HG02759 (cell line): ENCODE measurements at regions not wholly inside any gene's neighbourhood (a gene's known extent, or its start where the extent isn't known, plus 50 kb on each side); places are given as distances from the start of the nearest gene placed in this dataset.

Experiments used
- ATAC-seq: cut with Tn5 transposase; IDR thresholded peaks from one replicate; pipeline ENCODE4 v1.9.1; 2021; ENCODE audit warnings: mild to moderate bottlenecking, moderate library complexity; ENCODE audit not compliant: unreplicated experiment

DNA sequence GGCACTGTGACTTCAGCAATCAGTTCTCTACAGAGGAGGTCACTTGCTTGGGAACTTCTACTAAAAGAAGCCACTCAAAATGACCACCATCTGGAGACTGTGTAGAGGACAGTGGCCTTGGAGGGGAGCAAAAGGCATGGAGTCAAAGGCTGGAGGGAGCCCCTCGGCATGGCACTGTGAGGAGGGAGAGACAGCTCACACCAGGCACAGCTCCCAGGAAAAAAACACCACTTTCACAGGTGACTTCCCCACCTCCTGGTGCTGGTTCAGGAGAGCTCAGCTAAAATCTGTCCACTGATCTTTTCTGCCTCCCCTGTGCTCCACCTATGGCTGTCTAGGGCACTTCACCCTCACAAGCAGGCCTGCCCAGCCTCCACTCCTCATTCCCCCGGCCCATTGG lies 649.4 kb upstream of the MGMT start:
- no peak for ATAC-seq

GRCh38 chr10:128820663-128821062 lies 646.4 kb upstream of the MGMT start:
- no peak for ATAC-seq

- no peak for ATAC-seq
Observed at GRCh38 chr10:128823201-128823600, 643.8 kb upstream of the MGMT start.

GRCh38 chr10:128825626-128826025 lies 641.4 kb upstream of the MGMT start:
- no peak for ATAC-seq

DNA sequence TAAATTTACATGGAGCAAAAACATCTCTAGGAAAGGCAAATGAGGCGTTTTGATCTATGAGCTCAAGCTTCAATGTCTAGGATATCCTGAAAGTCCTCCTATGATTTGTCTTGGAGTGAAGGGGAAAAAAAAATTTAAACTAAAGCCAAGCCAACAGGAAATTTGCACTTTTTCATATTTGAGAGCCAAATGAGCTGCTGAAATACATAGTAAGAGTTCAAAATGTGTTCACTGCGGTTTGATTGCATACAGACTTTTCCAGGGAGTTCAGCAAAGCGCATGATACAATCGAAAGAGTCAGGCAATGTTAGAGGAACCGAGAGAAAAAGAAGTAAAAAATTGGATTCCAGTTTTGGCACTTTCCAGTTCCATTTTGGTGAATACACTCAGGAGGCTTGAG lies 633.4 kb upstream of the MGMT start:
- ATAC-seq, result no peak

DNA sequence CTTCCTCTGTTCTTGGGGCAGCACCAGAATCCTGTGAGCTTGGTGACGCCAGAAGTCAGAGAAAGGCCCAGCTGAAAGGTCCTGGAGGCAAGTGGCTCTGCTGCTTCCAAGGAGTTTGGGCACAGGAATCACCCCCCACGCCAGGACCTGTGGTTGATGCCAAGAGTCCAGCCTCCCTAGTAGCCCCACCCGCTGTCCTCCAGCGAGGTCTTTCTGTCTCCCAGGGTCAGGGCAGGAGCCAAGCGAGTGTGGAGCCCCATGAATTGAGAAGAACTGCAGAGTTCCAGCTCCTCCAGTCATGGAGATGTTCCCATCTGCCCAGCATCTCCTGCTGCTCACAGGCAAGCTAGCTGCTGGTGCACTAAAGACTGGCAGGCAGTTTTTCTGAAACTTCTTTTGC lies 631.7 kb upstream of the MGMT start:
- ATAC-seq, result no peak

GRCh38 chr10:128837478-128837877 lies 629.6 kb upstream of the MGMT start:
- ATAC-seq, result no peak

DNA sequence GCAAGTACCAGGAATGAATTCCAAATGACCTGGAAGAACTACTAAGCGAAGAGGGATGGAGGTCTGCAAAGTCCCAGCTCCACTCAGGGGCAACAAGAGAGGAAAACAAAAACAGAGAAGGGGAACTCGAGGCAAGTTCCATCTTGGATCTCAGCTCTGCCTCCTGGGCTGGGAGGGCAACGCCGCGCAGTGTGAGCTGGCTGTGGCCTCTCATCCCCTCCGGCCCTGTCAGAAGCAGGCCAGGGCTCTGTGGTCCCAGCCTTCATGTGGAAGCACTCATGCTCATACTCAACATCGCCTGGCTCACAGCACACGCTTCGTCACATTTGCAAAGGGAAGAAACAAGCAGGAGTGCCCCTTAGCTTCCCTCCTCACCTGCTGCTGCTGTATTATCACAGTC lies 627.9 kb upstream of the MGMT start:
- no peak for ATAC-seq

- ATAC-seq, result no peak
Observed at GRCh38 chr10:128839701-128840100, 627.3 kb upstream of the MGMT start.

GRCh38 chr10:128843972-128844371 lies 623.1 kb upstream of the MGMT start:
- no peak for ATAC-seq

DNA sequence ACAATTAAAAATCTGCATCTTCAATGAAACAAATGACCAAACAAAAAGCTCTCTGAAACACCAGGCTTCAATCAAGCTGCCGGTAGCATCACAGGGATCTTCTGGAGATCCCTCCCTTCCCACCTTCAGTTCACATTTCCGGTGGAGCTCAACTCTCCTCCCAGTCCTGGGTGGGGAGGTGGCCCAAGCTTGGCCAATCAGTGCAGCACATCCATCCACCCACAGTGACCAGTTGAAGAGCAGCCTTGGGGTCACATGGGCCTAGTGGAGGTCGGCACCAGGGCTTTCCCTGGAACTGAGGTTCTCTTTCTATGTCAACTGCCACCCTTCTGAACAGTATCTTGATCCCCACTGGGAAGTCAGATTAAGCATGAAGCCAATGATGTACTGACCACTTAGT lies 620.1 kb upstream of the MGMT start:
- no peak for ATAC-seq

GRCh38 chr10:128848810-128849209 lies 618.2 kb upstream of the MGMT start:
- ATAC-seq, result no peak

GRCh38 chr10:128850647-128851046 lies 616.4 kb upstream of the MGMT start:
- no peak for ATAC-seq

DNA sequence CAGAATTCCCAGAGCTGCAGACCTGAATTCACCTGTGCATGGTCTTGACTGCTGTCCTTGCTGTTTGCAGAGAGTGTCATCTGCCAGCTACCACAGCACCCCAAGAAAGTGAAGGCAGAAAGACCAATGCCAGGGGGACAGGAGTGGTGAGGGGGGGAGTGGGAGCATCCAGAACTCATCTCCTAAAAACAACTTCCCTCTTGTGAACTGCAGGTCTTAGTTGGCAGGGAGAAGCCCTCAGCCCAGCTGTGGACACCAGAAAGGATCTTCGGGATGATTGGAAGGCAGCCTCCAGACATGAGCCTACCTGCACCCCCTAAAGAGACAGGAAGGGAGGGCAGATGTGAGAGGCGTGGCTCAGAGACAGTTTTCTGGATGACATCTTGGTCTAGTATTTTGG lies 615.8 kb upstream of the MGMT start:
- no peak for ATAC-seq

DNA sequence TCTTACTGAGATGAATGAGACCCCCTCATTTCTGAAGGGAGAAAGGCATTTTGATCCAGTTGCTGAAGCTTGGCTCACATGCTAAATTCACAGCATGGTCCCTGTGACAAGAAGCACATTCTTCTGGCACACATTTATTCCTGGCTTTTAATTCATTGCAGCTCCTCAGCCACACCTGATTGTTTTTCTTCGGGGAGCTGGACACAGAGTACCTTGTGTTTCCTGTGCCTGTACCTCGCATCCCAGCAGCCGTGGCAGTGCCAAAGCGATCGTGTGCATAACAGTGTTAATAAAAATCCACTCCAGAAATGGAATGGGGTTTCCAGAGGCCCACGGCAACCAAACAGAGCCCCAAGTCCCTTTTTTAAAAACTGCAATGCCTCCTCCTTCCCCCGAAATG lies 615.3 kb upstream of the MGMT start:
- no peak for ATAC-seq

DNA sequence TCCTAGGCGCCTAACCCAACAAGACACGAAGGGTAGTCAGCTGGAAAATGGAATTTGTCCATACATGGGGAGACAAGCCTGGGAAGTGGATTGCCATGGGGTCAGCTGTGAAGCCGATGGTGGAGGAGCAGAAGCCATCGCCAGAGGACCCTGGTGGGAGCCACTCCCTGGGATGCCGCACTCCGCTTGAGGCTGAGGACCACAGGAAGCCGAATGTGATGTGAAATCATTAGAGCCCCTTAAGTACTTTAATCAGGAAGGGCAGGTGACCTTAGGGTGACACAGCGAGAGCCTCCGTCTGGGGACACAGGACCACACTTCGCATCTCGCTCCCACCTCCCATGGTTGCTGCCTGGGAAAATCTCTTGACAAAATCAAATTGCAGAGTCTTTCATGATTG lies 614.6 kb upstream of the MGMT start:
- ATAC-seq, result no peak

GRCh38 chr10:128852902-128853301 lies 614.1 kb upstream of the MGMT start:
- ATAC-seq, result no peak

GRCh38 chr10:128853537-128853936 lies 613.5 kb upstream of the MGMT start:
- no peak for ATAC-seq

DNA sequence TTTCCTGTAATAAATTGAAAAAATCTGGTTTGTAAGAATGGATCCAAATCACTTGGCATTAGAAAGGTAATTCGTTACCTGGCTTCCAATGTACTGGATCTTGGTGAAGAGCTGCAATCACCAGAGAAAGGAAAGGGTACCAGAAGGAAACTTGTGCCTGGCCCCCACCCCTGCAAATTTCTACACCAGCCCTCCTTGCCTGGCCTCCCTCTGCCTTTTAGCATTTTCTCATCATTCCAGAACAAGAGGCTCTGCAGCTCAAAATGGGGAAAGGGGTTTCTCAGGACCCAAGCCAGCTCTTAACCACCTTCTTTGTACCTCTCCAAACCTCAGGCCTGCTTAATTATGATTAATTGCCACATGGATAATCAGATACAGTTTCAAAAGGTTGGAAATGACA lies 612.8 kb upstream of the MGMT start:
- ATAC-seq, result no peak

GRCh38 chr10:128854963-128855362 lies 612.1 kb upstream of the MGMT start:
- no peak for ATAC-seq

- no peak for ATAC-seq
Observed at GRCh38 chr10:128855618-128856428, 611.2 kb upstream of the MGMT start.

DNA sequence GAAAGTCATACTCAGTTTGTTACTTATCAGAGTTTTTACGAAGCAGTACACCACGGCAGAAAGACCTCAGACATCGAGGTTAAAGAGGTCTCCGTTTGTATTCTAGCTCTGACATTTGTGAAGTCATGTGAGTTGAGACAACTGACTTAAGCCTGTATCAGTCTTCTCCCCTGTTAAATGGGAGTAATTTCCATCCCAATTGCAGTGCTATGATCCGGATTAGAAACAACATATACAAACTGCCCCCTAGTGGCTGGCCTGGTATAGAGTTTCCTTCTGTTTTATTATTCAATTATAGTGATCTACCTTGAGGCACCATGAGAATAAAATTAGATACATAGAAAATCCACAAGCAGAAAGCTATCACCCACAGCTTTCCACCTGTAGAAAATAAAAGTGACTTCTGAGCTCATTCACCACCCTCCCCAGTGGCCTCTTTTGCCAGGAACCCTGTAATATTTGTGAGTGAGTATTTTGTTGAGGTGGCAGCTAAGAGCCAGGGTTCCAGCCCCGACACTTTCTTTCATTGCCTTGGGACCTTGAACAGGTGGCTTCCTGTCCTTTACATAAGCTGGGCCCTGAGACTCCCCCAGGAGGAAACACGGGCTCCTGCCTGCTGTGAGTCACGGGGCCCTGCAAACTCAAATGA lies 607.2 kb upstream of the MGMT start:
- no peak for ATAC-seq

GRCh38 chr10:128860574-128860973 lies 606.5 kb upstream of the MGMT start:
- no peak for ATAC-seq
